Upper lobe of left lung (tissue), 4 donors: ENCODE measurements at regions not wholly inside any gene's neighbourhood (a gene's known extent, or its start where the extent isn't known, plus 50 kb on each side); places are given as distances from the start of the nearest gene placed in this dataset.

Experiments
- EP300 ChIP-seq, 4 donors: sonication (generic); formaldehyde crosslinking; IDR thresholded peaks; one replicate each; pipeline ENCODE4 v1.5.1; 2017; ENCODE audit warnings: antibody characterized with exemption in 4 of 4, control low read depth in 2 of 4
- POLR2A ChIP-seq, 4 donors: fragments of 450-650 bp; IDR thresholded peaks; one replicate each; pipeline ENCODE4 v1.5.1; 2016 to 2017; ENCODE audit warnings: antibody characterized with exemption in 4 of 4, mild to moderate bottlenecking in 2 of 4
- POLR2AphosphoS5 ChIP-seq, 2 donors: sonication (generic); formaldehyde crosslinking; IDR thresholded peaks; one replicate each; pipeline ENCODE4 v1.5.1; 2017; ENCODE audit warnings: antibody characterized with exemption in 2 of 2
- TF ChIP-seq, protein P1 (sequence below), 6 experiments: fragments of 450-650 bp in 4 of 6; fragments of 200-600 bp in 2 of 6; sonication (generic) in 2 of 6; IDR thresholded peaks; one replicate each; pipeline ENCODE4 v1.5.1; 2016 to 2019; ENCODE audit warnings: antibody characterized with exemption in 6 of 6

DNA sequence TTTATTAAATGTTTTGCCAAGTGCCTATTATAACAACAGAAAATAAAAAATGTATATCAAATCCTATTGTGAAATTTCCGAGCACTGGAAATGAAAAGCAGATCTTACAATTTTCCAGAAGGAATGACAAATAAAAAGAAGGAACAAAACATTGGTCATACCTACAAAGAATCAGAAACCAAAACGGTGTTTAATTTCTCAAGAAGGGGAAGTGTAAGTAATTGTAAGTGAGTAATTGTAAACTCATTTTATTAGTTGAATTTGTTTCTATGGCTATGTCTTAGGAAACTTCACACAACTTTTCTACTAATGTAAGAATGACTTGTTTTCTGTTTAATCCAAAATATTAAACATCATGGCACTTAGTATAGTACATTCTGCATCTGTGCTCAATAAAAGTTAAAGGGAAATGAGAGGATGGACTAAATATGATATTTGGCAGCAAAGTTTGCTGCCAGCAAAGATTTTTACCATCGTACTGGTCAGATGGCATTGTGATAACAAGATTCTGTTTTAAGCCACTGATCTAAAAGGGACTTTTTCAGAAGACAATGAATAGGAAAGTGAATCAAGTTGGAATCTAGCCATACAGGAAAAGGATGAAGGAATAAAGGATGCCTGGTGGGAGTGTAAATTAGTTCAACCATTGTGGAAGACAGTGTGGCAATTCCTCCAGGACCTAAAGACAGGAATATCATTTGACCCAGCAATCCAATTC lies 232.4 kb downstream of the NFKBIZ start:
- TF ChIP-seq, protein P1, sequence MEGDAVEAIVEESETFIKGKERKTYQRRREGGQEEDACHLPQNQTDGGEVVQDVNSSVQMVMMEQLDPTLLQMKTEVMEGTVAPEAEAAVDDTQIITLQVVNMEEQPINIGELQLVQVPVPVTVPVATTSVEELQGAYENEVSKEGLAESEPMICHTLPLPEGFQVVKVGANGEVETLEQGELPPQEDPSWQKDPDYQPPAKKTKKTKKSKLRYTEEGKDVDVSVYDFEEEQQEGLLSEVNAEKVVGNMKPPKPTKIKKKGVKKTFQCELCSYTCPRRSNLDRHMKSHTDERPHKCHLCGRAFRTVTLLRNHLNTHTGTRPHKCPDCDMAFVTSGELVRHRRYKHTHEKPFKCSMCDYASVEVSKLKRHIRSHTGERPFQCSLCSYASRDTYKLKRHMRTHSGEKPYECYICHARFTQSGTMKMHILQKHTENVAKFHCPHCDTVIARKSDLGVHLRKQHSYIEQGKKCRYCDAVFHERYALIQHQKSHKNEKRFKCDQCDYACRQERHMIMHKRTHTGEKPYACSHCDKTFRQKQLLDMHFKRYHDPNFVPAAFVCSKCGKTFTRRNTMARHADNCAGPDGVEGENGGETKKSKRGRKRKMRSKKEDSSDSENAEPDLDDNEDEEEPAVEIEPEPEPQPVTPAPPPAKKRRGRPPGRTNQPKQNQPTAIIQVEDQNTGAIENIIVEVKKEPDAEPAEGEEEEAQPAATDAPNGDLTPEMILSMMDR (IDR thresholded peaks at IDR 0.05): no peak
- no peak for TF ChIP-seq POLR2A (IDR thresholded peaks at IDR 0.05)
- no peak for TF ChIP-seq EP300 (IDR thresholded peaks at IDR 0.05)
- TF ChIP-seq POLR2AphosphoS5 (IDR thresholded peaks at IDR 0.05): no peak
